Liver (tissue), 3 donors: ENCODE measurements at regions not wholly inside any gene's neighbourhood (a gene's known extent, or its start where the extent isn't known, plus 50 kb on each side); places are given as distances from the start of the nearest gene placed in this dataset.

Experiments
- CTCF ChIP-seq: fragments of 150-350 bp; IDR thresholded peaks from 2 replicates; pipeline ENCODE4 v1.5.1; 2017; ENCODE audit warnings: improper control_type of control experiment, low read depth, low read length; ENCODE audit not compliant: missing input control
- MAX ChIP-seq: IDR thresholded peaks from 2 replicates; pipeline ENCODE4 v1.6.1; 2016; ENCODE audit warnings: antibody characterized with exemption
- RAD21 ChIP-seq, 2 donors: IDR thresholded peaks; 2 replicates each; pipeline ENCODE4 v1.6.1; 2016; ENCODE audit warnings: antibody characterized with exemption in 2 of 2, mild to moderate bottlenecking in 2 of 2
- REST ChIP-seq: IDR thresholded peaks from 2 replicates; pipeline ENCODE4 v1.6.1; 2016; ENCODE audit warnings: antibody characterized with exemption, mild to moderate bottlenecking
- TAF1 ChIP-seq: conservative IDR thresholded peaks from 2 replicates; pipeline ENCODE4 v1.6.1; 2016; ENCODE audit warnings: antibody characterized with exemption, mild to moderate bottlenecking
- YY1 ChIP-seq: IDR thresholded peaks from 2 replicates; pipeline ENCODE4 v1.6.1; 2016; ENCODE audit warnings: antibody characterized with exemption, mild to moderate bottlenecking
- donor health status: healthy.
- donor health status: healthy.

GRCh38 chr3:154900816-154901215, 179.3 kb upstream of the MME start:
- TF ChIP-seq CTCF, result no peak
- TF ChIP-seq MAX, result no peak
- no peak for TF ChIP-seq TAF1
- TF ChIP-seq REST, result no peak
- no peak for TF ChIP-seq YY1
- TF ChIP-seq RAD21 (IDR thresholded peaks at IDR 0.05), result no peak
